B cell (primary cell): ENCODE measurements at regions not wholly inside any gene's neighbourhood (a gene's known extent, or its start where the extent isn't known, plus 50 kb on each side); places are given as distances from the start of the nearest gene placed in this dataset.

ENCODE experiments used
- ATAC-seq: fragments of 200-7000 bp; cut with Tn5 transposase; one replicate; pipeline ENCODE4 v1.10.0; 2021; ENCODE audit warnings: low read depth, mild to moderate bottlenecking, moderate number of reproducible peaks, moderate library complexity
- CTCF ChIA-PET: fragments of 350-600 bp; sonication (Branson Sonifier 250); formaldehyde crosslinking; loops from one replicate; lab custom pipeline; 2021; ENCODE audit warnings: antibody characterized with exemption, inconsistent platforms; lab: Charles Lee
- POLR2A ChIA-PET: fragments of 350-600 bp; sonication (Branson Sonifier 250); formaldehyde crosslinking; loops from one replicate; lab custom pipeline; 2021; ENCODE audit warnings: antibody characterized with exemption; lab: Charles Lee
- DNase-seq: peaks from one replicate; pipeline ENCODE4 v3.0.0; 2013
- H2AFZ ChIP-seq: 2 replicates; pipeline ENCODE4 v1.6.1; 2012; ENCODE audit warnings: mild to moderate bottlenecking, low read depth, low read length; ENCODE audit not compliant: insufficient read depth, poor library complexity, severe bottlenecking
- H3K27ac ChIP-seq, 2 donors: 1 replicate in 1 of 2; 2 replicates in 1 of 2; pipeline ENCODE4 v1.5.1; 2012 to 2013; ENCODE audit warnings: low read length in 2 of 2, mild to moderate bottlenecking in 2 of 2, moderate library complexity in 1 of 2
- H3K27me3 ChIP-seq, 4 experiments: fragments of 200-600 bp in 1 of 4; sonication (generic) in 1 of 4; replicated peaks in 1 of 4; 1 replicate in 2 of 4; 2 replicates in 2 of 4; pipeline versions ENCODE4 v1.6.1 to v1.7.0; 2013 to 2016; ENCODE audit warnings: low read length in 3 of 4, mild to moderate bottlenecking in 2 of 4, mixed read lengths in 1 of 4, moderate library complexity in 1 of 4; ENCODE audit not compliant: insufficient read depth in 4 of 4, control insufficient read depth in 3 of 4; ENCODE audit errors: control extremely low read depth in 1 of 4
- H3K36me3 ChIP-seq, 2 experiments: replicated peaks in 1 of 2; 1 replicate in 1 of 2; 2 replicates in 1 of 2; pipeline versions ENCODE4 v1.6.1 to v1.7.1; 2013; ENCODE audit warnings: low read length in 1 of 2; ENCODE audit not compliant: insufficient read depth in 2 of 2, control insufficient read depth in 1 of 2; ENCODE audit errors: control extremely low read depth in 1 of 2, extremely low read depth in 1 of 2
- H3K4me1 ChIP-seq, 2 donors: fragments of 200-600 bp in 1 of 2; sonication (generic) in 1 of 2; 1 replicate in 1 of 2; 2 replicates in 1 of 2; pipeline versions ENCODE4 v1.5.1 to v1.6.1; 2013 to 2017; ENCODE audit warnings: low read length in 2 of 2; ENCODE audit not compliant: control insufficient read depth in 2 of 2, insufficient read depth in 2 of 2
- H3K4me2 ChIP-seq: replicated peaks from 2 replicates; pipeline ENCODE3; 2012; ENCODE audit warnings: mild to moderate bottlenecking, low read depth, low read length; ENCODE audit not compliant: poor library complexity, severe bottlenecking
- H3K4me3 ChIP-seq, 5 experiments: fragments of 200-600 bp in 1 of 5; sonication (generic) in 1 of 5; 1 replicate in 3 of 5; 2 replicates in 2 of 5; pipeline versions ENCODE4 v1.5.1 to v1.7.0; 2011 to 2016; ENCODE audit warnings: low read length in 4 of 5, mild to moderate bottlenecking in 4 of 5, low read depth in 2 of 5, control low read depth in 1 of 5, moderate library complexity in 1 of 5; ENCODE audit not compliant: insufficient read depth in 1 of 5; ENCODE audit errors: control extremely low read depth in 1 of 5, extremely low read depth in 1 of 5
- H3K79me2 ChIP-seq: fragments of 200-600 bp; sonication (generic); one replicate; pipeline ENCODE4 v1.6.0; 2016; ENCODE audit warnings: low read length; ENCODE audit not compliant: control insufficient read depth, insufficient read depth
- H3K9ac ChIP-seq: fragments of 200-600 bp; sonication (generic); 2 replicates; pipeline ENCODE4 v1.6.1; 2017; ENCODE audit warnings: mild to moderate bottlenecking, low read length, moderate library complexity
- H3K9me3 ChIP-seq, 3 donors: one replicate each; pipeline versions ENCODE4 v1.6.1 to v1.7.1; 2013; ENCODE audit warnings: low read length in 2 of 3; ENCODE audit not compliant: control insufficient read depth in 2 of 3, insufficient read depth in 1 of 3; ENCODE audit errors: control extremely low read depth in 1 of 3
- H4K20me1 ChIP-seq: 2 replicates; pipeline ENCODE4 v1.6.0; 2012; ENCODE audit warnings: mild to moderate bottlenecking, low read length; ENCODE audit not compliant: insufficient read depth, control insufficient read depth, poor library complexity, severe bottlenecking
- H3K27ac Mint-ChIP-seq: one replicate; pipeline ENCODE4 v1.8.0; 2021; ENCODE audit warnings: mixed read lengths
- H3K27me3 Mint-ChIP-seq: one replicate; pipeline ENCODE4 v1.8.0; 2021; ENCODE audit warnings: mixed read lengths
- H3K4me1 Mint-ChIP-seq: one replicate; pipeline ENCODE4 v1.8.0; 2021; ENCODE audit warnings: mixed read lengths
- H3K4me3 Mint-ChIP-seq: one replicate; pipeline ENCODE4 v1.8.0; 2021; ENCODE audit warnings: mixed read lengths
- H3K9me3 Mint-ChIP-seq: one replicate; pipeline ENCODE4 v1.8.0; 2022; ENCODE audit warnings: mixed read lengths; ENCODE audit not compliant: insufficient read depth
- EZH2 ChIP-seq: IDR thresholded peaks from 2 replicates; pipeline ENCODE4 v1.6.1; 2012; ENCODE audit warnings: borderline replicate concordance, low read depth, mild to moderate bottlenecking, moderate library complexity, low read length; ENCODE audit not compliant: insufficient read depth, poor library complexity, severe bottlenecking
- WGBS: methylation state at CpG from one replicate; pipeline ENCODE4 v1.1.5; 2013; ENCODE audit warnings: missing lambda C conversion rate; ENCODE audit not compliant: insufficient coverage; 5-methylcytosine and 5-hydroxymethylcytosine counted together
- intact Hi-C: fragments of 100-400 bp; cut with micrococcal nuclease; formaldehyde crosslinking; loops from one replicate; pipeline ENCODE4 v1.10.0; 2022
- TF ChIP-seq, protein P1 (sequence below): fragments of 200-600 bp; IDR thresholded peaks from one replicate; pipeline ENCODE4 v1.8.0; 2022; ENCODE audit warnings: antibody characterized with exemption, mild to moderate bottlenecking

DNA sequence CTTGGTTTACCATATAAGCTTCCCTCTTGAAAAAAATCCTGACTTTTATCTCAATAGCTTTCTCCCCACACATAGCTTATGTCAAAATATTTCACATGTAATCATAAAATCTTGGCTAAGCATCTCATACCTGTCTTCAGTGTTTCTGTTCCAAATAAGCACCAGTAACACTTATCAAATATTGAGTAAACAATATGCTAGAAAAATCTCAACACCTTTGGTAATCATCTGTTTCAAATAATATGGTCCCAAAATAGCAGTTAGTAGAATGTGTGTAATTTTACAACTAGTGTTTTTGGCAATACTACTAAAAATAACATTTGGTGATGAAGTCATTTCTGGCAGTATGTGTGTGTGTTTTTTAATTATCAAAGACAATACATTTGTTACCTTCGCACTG, 2138.2 kb downstream of the PCDH7 start:
- Histone ChIP-seq H3K36me3 (no peaks in the 10 kb centered on the region), H3K9ac (no peak overlapping the region), H3K4me3 (no peak overlapping the region), H3K4me1 (no peaks in the 10 kb centered on the region), H3K9me3 (peaks cover 0 to 2% (median 0%) of the 10 kb centered on the region in 3 donors), H3K27me3 (no peaks in the 10 kb centered on the region), H3K27ac (no peak overlapping the region), H3K4me2 (no peak overlapping the region), H2AFZ (no peak overlapping the region), H4K20me1 (no peaks in the 10 kb centered on the region), H3K79me2 (no peaks in the 10 kb centered on the region)
- no peak for TF ChIP-seq EZH2
- TF ChIP-seq, protein P1, sequence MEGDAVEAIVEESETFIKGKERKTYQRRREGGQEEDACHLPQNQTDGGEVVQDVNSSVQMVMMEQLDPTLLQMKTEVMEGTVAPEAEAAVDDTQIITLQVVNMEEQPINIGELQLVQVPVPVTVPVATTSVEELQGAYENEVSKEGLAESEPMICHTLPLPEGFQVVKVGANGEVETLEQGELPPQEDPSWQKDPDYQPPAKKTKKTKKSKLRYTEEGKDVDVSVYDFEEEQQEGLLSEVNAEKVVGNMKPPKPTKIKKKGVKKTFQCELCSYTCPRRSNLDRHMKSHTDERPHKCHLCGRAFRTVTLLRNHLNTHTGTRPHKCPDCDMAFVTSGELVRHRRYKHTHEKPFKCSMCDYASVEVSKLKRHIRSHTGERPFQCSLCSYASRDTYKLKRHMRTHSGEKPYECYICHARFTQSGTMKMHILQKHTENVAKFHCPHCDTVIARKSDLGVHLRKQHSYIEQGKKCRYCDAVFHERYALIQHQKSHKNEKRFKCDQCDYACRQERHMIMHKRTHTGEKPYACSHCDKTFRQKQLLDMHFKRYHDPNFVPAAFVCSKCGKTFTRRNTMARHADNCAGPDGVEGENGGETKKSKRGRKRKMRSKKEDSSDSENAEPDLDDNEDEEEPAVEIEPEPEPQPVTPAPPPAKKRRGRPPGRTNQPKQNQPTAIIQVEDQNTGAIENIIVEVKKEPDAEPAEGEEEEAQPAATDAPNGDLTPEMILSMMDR = no peak
- Mint-ChIP-seq H3K4me1 (no peaks in the 10 kb centered on the region), H3K4me3 (no peak overlapping the region), H3K27me3 (no peaks in the 10 kb centered on the region), H3K9me3 (peaks cover 2% of the 10 kb centered on the region), H3K27ac (no peak overlapping the region)
- ChIA-PET POLR2A (no interaction called here), CTCF (no interaction called here)
- WGBS = no CpG with 5 or more reads among the region's 1 CpG
- ATAC-seq = no peak
- intact Hi-C loops = no loop called here
- DNase-seq = no peak

DNA sequence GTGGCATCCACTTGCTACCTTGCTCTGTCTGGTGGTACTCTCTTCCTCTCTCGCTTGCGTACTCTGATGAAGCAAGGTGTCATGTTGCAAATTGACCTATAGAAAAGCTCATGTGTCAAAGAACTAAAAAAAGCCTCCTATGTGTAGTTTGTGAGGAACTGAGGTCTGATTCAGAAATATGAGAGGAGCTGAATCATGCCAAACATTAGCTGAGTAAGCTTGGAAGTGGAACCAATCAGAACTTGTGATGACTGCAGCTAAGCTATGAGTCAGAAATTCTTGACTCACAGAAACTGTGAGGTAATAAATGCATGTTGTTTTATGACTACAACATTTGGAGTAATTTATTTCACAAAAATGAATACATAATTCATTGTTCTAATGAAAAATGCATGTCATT, 2138.8 kb downstream of the PCDH7 start:
- Histone ChIP-seq H3K4me3 (no peak overlapping the region), H3K4me2 (no peak overlapping the region), H3K27me3 (no peaks in the 10 kb centered on the region), H3K4me1 (no peaks in the 10 kb centered on the region), H3K27ac (no peak overlapping the region), H4K20me1 (no peaks in the 10 kb centered on the region), H3K79me2 (no peaks in the 10 kb centered on the region), H3K9me3 (peaks cover 0 to 2% (median 0%) of the 10 kb centered on the region in 3 donors), H2AFZ (no peak overlapping the region), H3K9ac (no peak overlapping the region), H3K36me3 (no peaks in the 10 kb centered on the region)
- no peaks in the 10 kb centered on the region for H3K27me3 Mint-ChIP-seq
- no peaks in the 10 kb centered on the region for H3K4me1 Mint-ChIP-seq
- no peak for ATAC-seq
- ChIA-PET CTCF (no interaction called here), POLR2A (no interaction called here)
- H3K9me3 Mint-ChIP-seq = no peaks in the 10 kb centered on the region
- no peak overlapping the region for H3K4me3 Mint-ChIP-seq
- H3K27ac Mint-ChIP-seq = no peak overlapping the region
- 100% methylated on average over 2 of the region's 2 CpGs for WGBS
- TF ChIP-seq, protein P1 = no peak
- no peak for TF ChIP-seq EZH2
- intact Hi-C loops = no loop called here
- no peak for DNase-seq
